Keratinocyte (primary cell): ENCODE measurements at regions not wholly inside any gene's neighbourhood (a gene's known extent, or its start where the extent isn't known, plus 50 kb on each side); places are given as distances from the start of the nearest gene placed in this dataset.

Source experiments
- DNase-seq: peaks from one replicate; pipeline ENCODE4 v3.0.0-alpha.2; 2011; ENCODE audit warnings: low read depth, missing footprints, low spot score
- FAIRE-seq: peaks from 2 replicates; lab custom pipeline; 2011; peaks lifted over from hg19 to GRCh38; lab: Jason Lieb, UNC
- H2AFZ ChIP-seq: 2 replicates; pipeline ENCODE4 v1.6.0; 2012; ENCODE audit warnings: low read length, control low read depth, inconsistent platforms; ENCODE audit not compliant: control insufficient read depth
- H3K27ac ChIP-seq: 2 replicates; pipeline ENCODE4 v1.5.1; 2011; ENCODE audit warnings: low read length; ENCODE audit not compliant: control insufficient read depth, insufficient read depth
- H3K27me3 ChIP-seq: 3 replicates; pipeline ENCODE4 v1.6.0; 2011; ENCODE audit warnings: low read length; ENCODE audit not compliant: control insufficient read depth, insufficient read depth; ENCODE audit errors: extremely low read depth
- H3K36me3 ChIP-seq, 2 experiments: 2 replicates in 1 of 2; 3 replicates in 1 of 2; pipeline ENCODE4 v1.5.1; 2011; ENCODE audit warnings: low read length in 2 of 2, mild to moderate bottlenecking in 1 of 2; ENCODE audit not compliant: control insufficient read depth in 2 of 2, insufficient read depth in 2 of 2; ENCODE audit errors: extremely low read depth in 1 of 2
- H3K4me1 ChIP-seq: 3 replicates; pipeline ENCODE4 v1.5.1; 2011; ENCODE audit warnings: low read length; ENCODE audit not compliant: control insufficient read depth, insufficient read depth; ENCODE audit errors: extremely low read depth
- H3K4me2 ChIP-seq: 3 replicates; pipeline ENCODE4 v1.6.0; 2011; ENCODE audit warnings: low read depth, low read length; ENCODE audit not compliant: control insufficient read depth, insufficient read depth; ENCODE audit errors: extremely low read depth
- H3K4me3 ChIP-seq, 3 experiments: fragments of 200-600 bp in 1 of 3; sonication (generic) in 1 of 3; 2 replicates in 2 of 3; 3 replicates in 1 of 3; pipeline ENCODE4 v1.5.1; 2011 to 2016; ENCODE audit warnings: low read length in 3 of 3, mild to moderate bottlenecking in 3 of 3, control low read depth in 2 of 3, inconsistent platforms in 1 of 3, low read depth in 1 of 3, mixed read lengths in 1 of 3, mixed run types in 1 of 3, moderate library complexity in 1 of 3; ENCODE audit not compliant: control insufficient read depth in 2 of 3, insufficient read depth in 2 of 3; ENCODE audit errors: extremely low read depth in 1 of 3
- H3K79me2 ChIP-seq: 2 replicates; pipeline ENCODE4 v1.6.0; 2012; ENCODE audit warnings: low read length; ENCODE audit not compliant: control insufficient read depth, insufficient read depth
- H3K9ac ChIP-seq: 3 replicates; pipeline ENCODE4 v1.6.0; 2011; ENCODE audit warnings: low read length; ENCODE audit not compliant: control insufficient read depth, insufficient read depth; ENCODE audit errors: extremely low read depth
- H3K9me1 ChIP-seq: 3 replicates; pipeline ENCODE4 v1.6.0; 2011; ENCODE audit warnings: low read length; ENCODE audit not compliant: control insufficient read depth, insufficient read depth; ENCODE audit errors: extremely low read depth
- H3K9me3 ChIP-seq: 2 replicates; pipeline ENCODE4 v1.5.1; 2012; ENCODE audit warnings: low read depth, low read length; ENCODE audit not compliant: control insufficient read depth
- H4K20me1 ChIP-seq: 3 replicates; pipeline ENCODE4 v1.6.0; 2011; ENCODE audit warnings: low read length; ENCODE audit not compliant: control insufficient read depth, insufficient read depth; ENCODE audit errors: extremely low read depth
- EZH2 ChIP-seq: IDR thresholded peaks from one replicate; pipeline ENCODE4 v1.6.1; 2012; ENCODE audit warnings: inconsistent platforms, mild to moderate bottlenecking, low read length, moderate library complexity
- dilution Hi-C: fragments of 300-500 bp; cut with MboI; formaldehyde crosslinking; loops from one replicate; pipeline ENCODE4 v1.7.0; 2020; ENCODE audit warnings: low sequenced_read_pairs; ENCODE audit not compliant: extremely low pct_ligation_motif_present
- TF ChIP-seq, protein P1 (sequence below), 3 experiments: IDR thresholded peaks in 1 of 3; conservative IDR thresholded peaks in 1 of 3; optimal IDR thresholded peaks in 1 of 3; 2 replicates in 2 of 3; 3 replicates in 1 of 3; pipeline versions ENCODE3 to v1.5.1; 2011; ENCODE audit warnings: low read length in 3 of 3, mild to moderate bottlenecking in 3 of 3, moderate library complexity in 2 of 3, control low read depth in 1 of 3, inconsistent platforms in 1 of 3; ENCODE audit not compliant: insufficient read depth in 2 of 3; ENCODE audit errors: extremely low read depth in 1 of 3

DNA sequence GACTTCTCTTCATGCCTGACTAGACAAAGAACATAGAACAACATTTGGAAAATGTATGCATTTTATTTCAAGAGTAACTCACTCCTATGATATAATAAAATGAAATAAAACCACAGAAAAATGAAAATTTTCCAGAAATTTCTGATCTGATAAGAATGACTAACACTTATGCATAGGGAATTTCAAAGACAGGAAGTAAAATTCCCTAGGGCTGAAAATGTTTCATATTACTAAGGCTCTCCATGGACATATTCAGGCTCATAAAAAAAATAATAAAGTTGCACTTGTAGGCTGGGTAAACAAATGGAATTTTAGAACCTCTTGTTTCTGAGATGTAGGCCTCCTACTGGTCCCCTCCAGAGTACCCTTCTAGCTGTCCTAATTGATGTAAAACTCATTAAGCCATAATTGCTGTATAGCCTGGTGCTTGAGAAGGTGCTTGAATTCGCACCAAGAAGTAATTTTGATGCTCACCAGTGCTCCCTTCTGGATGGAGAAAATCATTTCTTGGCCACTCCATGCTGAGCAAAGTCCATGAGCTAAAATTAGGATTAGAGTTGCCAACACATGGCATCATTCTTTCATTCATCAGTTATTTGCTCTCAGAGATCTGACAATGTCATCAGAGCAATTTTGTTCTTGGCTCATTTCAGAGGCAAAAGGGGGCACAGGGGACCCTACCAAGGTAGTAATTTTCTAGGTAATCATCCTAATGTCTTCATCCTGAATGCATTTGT is 641.0 kb upstream of the CAMK1G start:
- H3K9me3 ChIP-seq: no peaks in the 10 kb centered on the region
- H3K27me3 ChIP-seq: no peaks in the 10 kb centered on the region
- H3K4me3 ChIP-seq: no peak overlapping the region
- dilution Hi-C loops: no loop called here
- H3K4me2 ChIP-seq: no peak overlapping the region
- H3K4me1 ChIP-seq: peaks cover 28% of the 10 kb centered on the region
- H3K27ac ChIP-seq: no peak overlapping the region
- FAIRE-seq (no peak), DNase-seq (no peak)
- no peaks in the 10 kb centered on the region for H3K9me1 ChIP-seq
- no peaks in the 10 kb centered on the region for H3K79me2 ChIP-seq
- no peaks in the 10 kb centered on the region for H4K20me1 ChIP-seq
- no peak overlapping the region for H3K9ac ChIP-seq
- no peaks in the 10 kb centered on the region for H3K36me3 ChIP-seq
- TF ChIP-seq EZH2: no peak
- TF ChIP-seq, protein P1, sequence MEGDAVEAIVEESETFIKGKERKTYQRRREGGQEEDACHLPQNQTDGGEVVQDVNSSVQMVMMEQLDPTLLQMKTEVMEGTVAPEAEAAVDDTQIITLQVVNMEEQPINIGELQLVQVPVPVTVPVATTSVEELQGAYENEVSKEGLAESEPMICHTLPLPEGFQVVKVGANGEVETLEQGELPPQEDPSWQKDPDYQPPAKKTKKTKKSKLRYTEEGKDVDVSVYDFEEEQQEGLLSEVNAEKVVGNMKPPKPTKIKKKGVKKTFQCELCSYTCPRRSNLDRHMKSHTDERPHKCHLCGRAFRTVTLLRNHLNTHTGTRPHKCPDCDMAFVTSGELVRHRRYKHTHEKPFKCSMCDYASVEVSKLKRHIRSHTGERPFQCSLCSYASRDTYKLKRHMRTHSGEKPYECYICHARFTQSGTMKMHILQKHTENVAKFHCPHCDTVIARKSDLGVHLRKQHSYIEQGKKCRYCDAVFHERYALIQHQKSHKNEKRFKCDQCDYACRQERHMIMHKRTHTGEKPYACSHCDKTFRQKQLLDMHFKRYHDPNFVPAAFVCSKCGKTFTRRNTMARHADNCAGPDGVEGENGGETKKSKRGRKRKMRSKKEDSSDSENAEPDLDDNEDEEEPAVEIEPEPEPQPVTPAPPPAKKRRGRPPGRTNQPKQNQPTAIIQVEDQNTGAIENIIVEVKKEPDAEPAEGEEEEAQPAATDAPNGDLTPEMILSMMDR (optimal IDR thresholded peaks at IDR 0.05 in 1 of 3, IDR thresholded peaks at IDR 0.05 in 1 of 3, conservative IDR thresholded peaks at IDR 0.05 in 1 of 3; ENCODE audit: extremely low read depth in 1 of 3, insufficient read depth in 2 of 3, low read length in 3 of 3): peak in 2 of 3 experiments; percentile 10 to 18
- H2AFZ ChIP-seq: no peak overlapping the region

DNA sequence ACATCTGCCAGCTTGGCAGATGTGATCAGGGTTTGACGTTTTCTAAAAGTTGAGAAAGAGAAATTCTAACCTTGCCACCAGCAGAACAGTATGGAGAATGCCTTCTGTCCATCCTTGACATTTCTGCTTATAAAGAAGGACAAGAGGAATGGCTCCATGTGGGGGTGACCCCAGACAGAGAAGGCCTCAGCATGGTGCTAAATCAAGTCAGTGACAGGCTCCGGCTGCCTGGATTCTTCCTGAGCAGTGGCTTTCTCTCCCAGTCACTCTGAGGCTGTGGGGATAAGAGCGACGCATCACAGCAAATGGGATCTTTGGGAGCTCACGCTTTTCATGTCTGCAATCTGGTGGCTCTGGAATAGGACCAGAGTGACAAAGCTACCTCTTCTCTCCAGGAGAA is 640.2 kb upstream of the CAMK1G start:
- no peaks in the 10 kb centered on the region for H3K9me1 ChIP-seq
- H3K27me3 ChIP-seq: no peaks in the 10 kb centered on the region
- no peak overlapping the region for H3K4me3 ChIP-seq
- peaks cover 28% of the 10 kb centered on the region for H3K4me1 ChIP-seq
- H3K36me3 ChIP-seq: no peaks in the 10 kb centered on the region
- TF ChIP-seq EZH2: no peak
- TF ChIP-seq, protein P1 (optimal IDR thresholded peaks at IDR 0.05 in 1 of 3, IDR thresholded peaks at IDR 0.05 in 1 of 3, conservative IDR thresholded peaks at IDR 0.05 in 1 of 3; ENCODE audit: extremely low read depth in 1 of 3, insufficient read depth in 2 of 3, low read length in 3 of 3): no peak
- H3K9me3 ChIP-seq: no peaks in the 10 kb centered on the region
- dilution Hi-C loops: no loop called here
- no peak overlapping the region for H3K27ac ChIP-seq
- no peaks in the 10 kb centered on the region for H3K79me2 ChIP-seq
- FAIRE-seq: no peak
- H3K9ac ChIP-seq: no peak overlapping the region
- DNase-seq: no peak
- no peak overlapping the region for H2AFZ ChIP-seq
- H3K4me2 ChIP-seq: no peak overlapping the region
- no peaks in the 10 kb centered on the region for H4K20me1 ChIP-seq
